ENCODE measurements at regions not wholly inside any gene's neighbourhood (a gene's known extent, or its start where the extent isn't known, plus 50 kb on each side); places are given as distances from the start of the nearest gene placed in this dataset.

DNA sequence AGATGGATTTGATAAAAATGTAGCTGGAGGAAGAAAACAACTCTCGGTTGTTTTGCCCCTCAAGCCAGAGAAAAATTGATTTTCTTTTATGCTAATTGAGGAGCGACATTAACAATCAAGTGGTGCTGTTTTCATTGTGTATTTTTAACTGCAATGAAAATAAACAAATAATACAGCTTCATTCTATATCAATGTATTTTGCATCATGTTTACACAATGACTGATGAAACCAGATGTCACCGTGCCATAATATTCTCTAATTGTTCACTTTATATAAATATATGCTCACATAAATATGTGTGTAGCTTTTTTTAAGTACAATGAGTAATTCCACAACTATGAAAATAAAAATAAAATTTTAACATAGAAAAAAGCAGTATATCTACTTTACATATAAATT lies 139.0 kb upstream of the PRDM9 start:
- Histone ChIP-seq H3K36me3 (no peaks in the 10 kb centered on the region), H3K4me1 (no peaks in the 10 kb centered on the region), H3K4me3 (no peak overlapping the region), H3K9me3 (no peaks in the 10 kb centered on the region), H3K27me3 (no peaks in the 10 kb centered on the region), H3K27ac (no peak overlapping the region)
- no peak for TF ChIP-seq POLR2A (IDR thresholded peaks at IDR 0.05)
- TF ChIP-seq, protein P1, sequence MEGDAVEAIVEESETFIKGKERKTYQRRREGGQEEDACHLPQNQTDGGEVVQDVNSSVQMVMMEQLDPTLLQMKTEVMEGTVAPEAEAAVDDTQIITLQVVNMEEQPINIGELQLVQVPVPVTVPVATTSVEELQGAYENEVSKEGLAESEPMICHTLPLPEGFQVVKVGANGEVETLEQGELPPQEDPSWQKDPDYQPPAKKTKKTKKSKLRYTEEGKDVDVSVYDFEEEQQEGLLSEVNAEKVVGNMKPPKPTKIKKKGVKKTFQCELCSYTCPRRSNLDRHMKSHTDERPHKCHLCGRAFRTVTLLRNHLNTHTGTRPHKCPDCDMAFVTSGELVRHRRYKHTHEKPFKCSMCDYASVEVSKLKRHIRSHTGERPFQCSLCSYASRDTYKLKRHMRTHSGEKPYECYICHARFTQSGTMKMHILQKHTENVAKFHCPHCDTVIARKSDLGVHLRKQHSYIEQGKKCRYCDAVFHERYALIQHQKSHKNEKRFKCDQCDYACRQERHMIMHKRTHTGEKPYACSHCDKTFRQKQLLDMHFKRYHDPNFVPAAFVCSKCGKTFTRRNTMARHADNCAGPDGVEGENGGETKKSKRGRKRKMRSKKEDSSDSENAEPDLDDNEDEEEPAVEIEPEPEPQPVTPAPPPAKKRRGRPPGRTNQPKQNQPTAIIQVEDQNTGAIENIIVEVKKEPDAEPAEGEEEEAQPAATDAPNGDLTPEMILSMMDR (IDR thresholded peaks at IDR 0.05), result no peak
- TF ChIP-seq EP300 (IDR thresholded peaks at IDR 0.05), result no peak
- DNase-seq (ENCODE audit: low spot score in 2 of 2), result no peak
- WGBS, 2 donors, result 36 to 57% methylated on average over 3 of the region's 3 CpGs

- WGBS, 2 donors, result 18 to 38% methylated on average over 1 of the region's 1 CpG
- no peaks in the 10 kb centered on the region for H3K36me3 ChIP-seq
These were observed 139.5 kb upstream of the PRDM9 start for GRCh38 chr5:23367874-23368273.

DNA sequence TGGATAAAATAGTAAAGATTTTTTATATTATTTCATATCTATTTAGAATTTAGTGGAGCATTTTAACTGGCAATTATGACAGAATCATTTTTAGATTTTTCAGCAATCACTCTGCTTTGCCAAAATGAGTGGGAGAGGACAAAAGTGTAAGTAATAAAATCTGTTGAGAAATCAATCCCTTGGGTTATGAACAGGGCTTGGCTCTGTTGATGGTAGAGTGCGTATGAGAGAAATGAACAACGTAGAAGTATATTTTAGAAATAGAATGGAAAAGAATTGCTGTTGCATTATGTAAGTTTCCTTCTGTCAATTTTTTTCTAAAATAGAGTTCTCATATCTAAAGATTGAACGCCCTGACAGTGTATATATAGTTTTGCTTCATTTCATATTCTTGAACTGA lies 154.1 kb upstream of the PRDM9 start:
- TF ChIP-seq EP300 (IDR thresholded peaks at IDR 0.05) (no peak), POLR2A (IDR thresholded peaks at IDR 0.05) (no peak)
- no peak for DNase-seq (ENCODE audit: low spot score in 2 of 2)
- 59 to 66% methylated on average over 3 of the region's 3 CpGs for WGBS, 2 donors
- Histone ChIP-seq H3K4me3 (no peak overlapping the region), H3K36me3 (no peaks in the 10 kb centered on the region), H3K27me3 (no peaks in the 10 kb centered on the region), H3K9me3 (no peaks in the 10 kb centered on the region), H3K27ac (no peak overlapping the region), H3K4me1 (no peaks in the 10 kb centered on the region)

More at GRCh38 chr5:23367874-23368273, 139.5 kb upstream of the PRDM9 start:
- no peak for TF ChIP-seq POLR2A (IDR thresholded peaks at IDR 0.05)
- TF ChIP-seq EP300 (IDR thresholded peaks at IDR 0.05), result no peak
- TF ChIP-seq, protein P1 (IDR thresholded peaks at IDR 0.05), result no peak
- no peaks in the 10 kb centered on the region for H3K27me3 ChIP-seq
- no peaks in the 10 kb centered on the region for H3K9me3 ChIP-seq
- H3K4me3 ChIP-seq, result no peak overlapping the region
- DNase-seq (ENCODE audit: low spot score in 2 of 2), result no peak
- H3K27ac ChIP-seq, result no peak overlapping the region
- H3K4me1 ChIP-seq, result no peaks in the 10 kb centered on the region

DNA sequence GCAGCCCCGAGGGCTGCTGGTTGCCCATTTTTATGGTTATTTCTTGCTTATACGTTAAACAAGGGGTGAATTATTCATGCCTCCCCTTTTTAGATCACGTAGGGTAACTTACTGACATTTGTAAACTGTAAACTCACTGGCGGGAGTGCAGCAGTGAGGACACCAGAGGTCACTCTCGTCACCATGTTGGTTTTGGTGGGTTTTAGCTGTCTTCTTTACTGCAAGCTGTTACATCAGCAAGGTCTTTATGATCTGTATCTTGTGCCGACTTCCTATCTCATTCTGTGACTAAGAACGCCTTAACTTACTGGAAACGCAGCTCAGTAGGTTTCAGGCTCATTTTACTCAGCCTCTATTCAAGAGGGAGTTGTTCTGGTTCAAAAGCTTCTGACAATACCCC lies 155.0 kb upstream of the PRDM9 start:
- no peaks in the 10 kb centered on the region for H3K4me1 ChIP-seq
- no peaks in the 10 kb centered on the region for H3K36me3 ChIP-seq
- no peak overlapping the region for H3K27ac ChIP-seq
- no peaks in the 10 kb centered on the region for H3K9me3 ChIP-seq
- no peaks in the 10 kb centered on the region for H3K27me3 ChIP-seq
- 41 to 50% methylated on average over 8 of the region's 8 CpGs for WGBS, 2 donors
- TF ChIP-seq, protein P1 (IDR thresholded peaks at IDR 0.05), result no peak
- TF ChIP-seq EP300 (IDR thresholded peaks at IDR 0.05) (no peak), POLR2A (IDR thresholded peaks at IDR 0.05) (no peak)
- DNase-seq (ENCODE audit: low spot score in 2 of 2), result no peak
- H3K4me3 ChIP-seq, result no peak overlapping the region

DNA sequence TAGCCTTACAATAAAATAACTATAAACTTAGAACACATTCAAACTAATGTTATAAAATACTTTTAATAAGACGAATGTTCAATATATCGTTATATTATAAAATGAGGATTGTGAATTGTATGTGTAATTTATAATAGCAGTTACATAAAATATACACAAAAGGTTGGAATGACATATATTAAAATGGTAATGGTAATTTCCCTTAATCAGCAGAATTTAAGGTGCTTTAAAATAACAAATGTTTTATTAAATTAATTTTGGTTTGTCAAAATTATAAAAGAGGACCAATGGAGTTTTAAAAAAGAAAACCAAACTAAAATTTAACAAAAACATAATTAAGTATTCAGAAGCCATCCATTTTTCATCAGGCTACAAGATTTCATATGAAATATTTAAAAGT lies 164.3 kb upstream of the PRDM9 start:
- Histone ChIP-seq H3K27ac (no peak overlapping the region), H3K9me3 (peaks cover 0 to 10% (median 0%) of the 10 kb centered on the region in 4 donors), H3K36me3 (no peaks in the 10 kb centered on the region), H3K4me1 (no peaks in the 10 kb centered on the region), H3K27me3 (no peaks in the 10 kb centered on the region), H3K4me3 (no peak overlapping the region)
- DNase-seq (ENCODE audit: low spot score in 2 of 2), result no peak
- WGBS, 2 donors, result 87 to 95% methylated on average over 2 of the region's 2 CpGs
- TF ChIP-seq EP300 (IDR thresholded peaks at IDR 0.05) (no peak), POLR2A (IDR thresholded peaks at IDR 0.05) (no peak)
- TF ChIP-seq, protein P1 (IDR thresholded peaks at IDR 0.05), result no peak

DNA sequence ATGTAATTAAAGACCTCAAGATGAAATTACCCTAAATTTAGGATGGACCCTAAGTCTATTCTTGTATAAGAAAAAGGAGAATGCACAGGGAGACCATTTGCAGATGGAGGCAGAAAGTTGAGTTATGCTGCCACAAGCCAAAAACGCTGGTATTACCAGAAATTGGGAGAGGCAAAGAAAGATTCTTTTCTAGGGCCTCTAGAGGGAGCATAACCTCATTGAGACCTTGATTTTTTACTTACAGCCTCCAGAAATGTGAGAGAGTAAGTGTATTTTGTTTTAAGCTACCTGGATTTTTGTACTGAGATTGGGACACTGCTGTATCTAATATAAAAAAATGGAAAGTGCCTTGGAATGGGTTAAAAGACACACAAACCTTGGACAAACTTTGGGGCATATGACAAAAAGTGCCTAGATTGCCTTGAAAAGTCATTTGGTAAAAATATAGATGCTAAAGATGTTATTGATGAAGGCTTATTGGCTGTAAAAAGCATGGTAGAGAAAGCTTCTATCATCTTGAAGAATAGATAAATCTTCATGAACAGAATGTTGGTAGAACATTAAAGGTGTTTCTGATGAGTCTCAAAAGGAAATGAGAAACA lies 174.7 kb upstream of the PRDM9 start:
- TF ChIP-seq POLR2A (IDR thresholded peaks at IDR 0.05), result no peak
- TF ChIP-seq, protein P1 (IDR thresholded peaks at IDR 0.05), result no peak
- no peak for TF ChIP-seq EP300 (IDR thresholded peaks at IDR 0.05)
- no peak for DNase-seq (ENCODE audit: low spot score in 2 of 2)
- no peaks in the 10 kb centered on the region for H3K9me3 ChIP-seq
- H3K4me1 ChIP-seq, result no peaks in the 10 kb centered on the region
- no peaks in the 10 kb centered on the region for H3K36me3 ChIP-seq
- no peak overlapping the region for H3K27ac ChIP-seq
- WGBS, 2 donors, result 10 to 12% methylated on average over 1 of the region's 1 CpG
- no peak overlapping the region for H3K4me3 ChIP-seq
- H3K27me3 ChIP-seq, result no peaks in the 10 kb centered on the region
